Stimulated activated naive CD8-positive, alpha-beta T cell treated with anti-CD3 and anti-CD28 coated beads, Interleukin-15, Interleukin-2, amounts not matched to agents 100 ng/mL and 50 ng/mL, for 24 hours (primary cell): ENCODE measurements at regions not wholly inside any gene's neighbourhood (a gene's known extent, or its start where the extent isn't known, plus 50 kb on each side); places are given as distances from the start of the nearest gene placed in this dataset.

ENCODE experiments used
- H3K27ac Mint-ChIP-seq: one replicate; pipeline ENCODE4 v1.8.0; 2021; ENCODE audit warnings: mild to moderate bottlenecking, mixed read lengths
- H3K27me3 Mint-ChIP-seq: one replicate; pipeline ENCODE4 v1.8.0; 2021; ENCODE audit warnings: mixed read lengths
- H3K36me3 Mint-ChIP-seq: one replicate; pipeline ENCODE4 v1.8.0; 2021; ENCODE audit warnings: low read depth, mixed read lengths
- H3K4me1 Mint-ChIP-seq: one replicate; pipeline ENCODE4 v1.8.0; 2021; ENCODE audit warnings: low read depth, mixed read lengths
- H3K4me3 Mint-ChIP-seq: one replicate; pipeline ENCODE4 v1.8.0; 2021; ENCODE audit warnings: mild to moderate bottlenecking, mixed read lengths
- H3K9me3 Mint-ChIP-seq: one replicate; pipeline ENCODE4 v1.8.0; 2021; ENCODE audit warnings: mixed read lengths

- Mint-ChIP-seq H3K4me1 (no peaks in the 10 kb centered on the region), H3K9me3 (no peaks in the 10 kb centered on the region), H3K27me3 (peaks cover 2% of the 10 kb centered on the region), H3K27ac (no peak overlapping the region), H3K36me3 (no peaks in the 10 kb centered on the region), H3K4me3 (no peak overlapping the region)
Observed at GRCh38 chr2:126795656-126796055, 103.0 kb upstream of the TEX51 start.

- Mint-ChIP-seq H3K9me3 (no peaks in the 10 kb centered on the region), H3K27ac (no peak overlapping the region), H3K4me3 (no peak overlapping the region), H3K36me3 (no peaks in the 10 kb centered on the region), H3K4me1 (no peaks in the 10 kb centered on the region), H3K27me3 (no peaks in the 10 kb centered on the region)
Observed at GRCh38 chr2:126796931-126797621, 101.6 kb upstream of the TEX51 start.

- H3K4me1 Mint-ChIP-seq: no peaks in the 10 kb centered on the region
- no peaks in the 10 kb centered on the region for H3K9me3 Mint-ChIP-seq
- no peaks in the 10 kb centered on the region for H3K36me3 Mint-ChIP-seq
- no peaks in the 10 kb centered on the region for H3K27me3 Mint-ChIP-seq
- no peak overlapping the region for H3K4me3 Mint-ChIP-seq
- no peak overlapping the region for H3K27ac Mint-ChIP-seq
Observed at GRCh38 chr2:126797622-126798275, 100.9 kb upstream of the TEX51 start.

GRCh38 chr2:126798276-126799140, 100.2 kb upstream of the TEX51 start:
- Mint-ChIP-seq H3K27me3 (no peaks in the 10 kb centered on the region), H3K9me3 (no peaks in the 10 kb centered on the region), H3K36me3 (no peaks in the 10 kb centered on the region), H3K27ac (no peak overlapping the region), H3K4me3 (no peak overlapping the region), H3K4me1 (no peaks in the 10 kb centered on the region)

- H3K36me3 Mint-ChIP-seq: no peaks in the 10 kb centered on the region
- no peaks in the 10 kb centered on the region for H3K27me3 Mint-ChIP-seq
- H3K9me3 Mint-ChIP-seq: no peaks in the 10 kb centered on the region
- H3K4me1 Mint-ChIP-seq: no peaks in the 10 kb centered on the region
- no peak overlapping the region for H3K4me3 Mint-ChIP-seq
- no peak overlapping the region for H3K27ac Mint-ChIP-seq
Observed at GRCh38 chr2:126799301-126799700, 99.4 kb upstream of the TEX51 start.

- Mint-ChIP-seq H3K4me1 (no peaks in the 10 kb centered on the region), H3K27ac (no peak overlapping the region)
Observed at GRCh38 chr2:126801473-126801872, 97.2 kb upstream of the TEX51 start.

GRCh38 chr2:126802316-126802715, 96.4 kb upstream of the TEX51 start:
- Mint-ChIP-seq H3K4me1 (no peaks in the 10 kb centered on the region), H3K27me3 (no peaks in the 10 kb centered on the region), H3K9me3 (no peaks in the 10 kb centered on the region), H3K4me3 (no peak overlapping the region), H3K36me3 (no peaks in the 10 kb centered on the region), H3K27ac (no peak overlapping the region)

More at GRCh38 chr2:126801473-126801872, 97.2 kb upstream of the TEX51 start:
- Mint-ChIP-seq H3K36me3 (no peaks in the 10 kb centered on the region), H3K27me3 (no peaks in the 10 kb centered on the region), H3K4me3 (no peak overlapping the region), H3K9me3 (no peaks in the 10 kb centered on the region)

GRCh38 chr2:126802774-126803433, 95.8 kb upstream of the TEX51 start:
- no peaks in the 10 kb centered on the region for H3K9me3 Mint-ChIP-seq
- H3K36me3 Mint-ChIP-seq: no peaks in the 10 kb centered on the region
- no peak overlapping the region for H3K4me3 Mint-ChIP-seq
- no peaks in the 10 kb centered on the region for H3K4me1 Mint-ChIP-seq
- no peak overlapping the region for H3K27ac Mint-ChIP-seq
- H3K27me3 Mint-ChIP-seq: no peaks in the 10 kb centered on the region

GRCh38 chr2:126803434-126803775, 95.3 kb upstream of the TEX51 start:
- H3K9me3 Mint-ChIP-seq: no peaks in the 10 kb centered on the region
- no peak overlapping the region for H3K27ac Mint-ChIP-seq
- H3K27me3 Mint-ChIP-seq: no peaks in the 10 kb centered on the region
- H3K36me3 Mint-ChIP-seq: no peaks in the 10 kb centered on the region
- no peak overlapping the region for H3K4me3 Mint-ChIP-seq
- H3K4me1 Mint-ChIP-seq: no peaks in the 10 kb centered on the region

GRCh38 chr2:126804347-126804746, 94.3 kb upstream of the TEX51 start:
- Mint-ChIP-seq H3K4me1 (no peaks in the 10 kb centered on the region), H3K27me3 (no peaks in the 10 kb centered on the region), H3K27ac (no peak overlapping the region), H3K4me3 (no peak overlapping the region), H3K36me3 (no peaks in the 10 kb centered on the region), H3K9me3 (no peaks in the 10 kb centered on the region)

GRCh38 chr2:126808929-126809328, 89.8 kb upstream of the TEX51 start:
- H3K4me1 Mint-ChIP-seq: no peaks in the 10 kb centered on the region
- H3K27ac Mint-ChIP-seq: no peak overlapping the region

GRCh38 chr2:126809340-126809739, 89.3 kb upstream of the TEX51 start:
- H3K4me3 Mint-ChIP-seq: no peak overlapping the region
- peaks cover 20% of the 10 kb centered on the region for H3K27me3 Mint-ChIP-seq
- H3K36me3 Mint-ChIP-seq: no peaks in the 10 kb centered on the region

More at GRCh38 chr2:126808929-126809328, 89.8 kb upstream of the TEX51 start:
- no peaks in the 10 kb centered on the region for H3K9me3 Mint-ChIP-seq
- no peaks in the 10 kb centered on the region for H3K36me3 Mint-ChIP-seq
- H3K4me3 Mint-ChIP-seq: no peak overlapping the region
- H3K27me3 Mint-ChIP-seq: peaks cover 16% of the 10 kb centered on the region

GRCh38 chr2:126810001-126810400, 88.7 kb upstream of the TEX51 start:
- Mint-ChIP-seq H3K4me3 (no peak overlapping the region), H3K9me3 (no peaks in the 10 kb centered on the region), H3K4me1 (no peaks in the 10 kb centered on the region), H3K36me3 (no peaks in the 10 kb centered on the region), H3K27ac (no peak overlapping the region), H3K27me3 (peaks cover 25% of the 10 kb centered on the region)

More at GRCh38 chr2:126809340-126809739, 89.3 kb upstream of the TEX51 start:
- Mint-ChIP-seq H3K9me3 (no peaks in the 10 kb centered on the region), H3K4me1 (no peaks in the 10 kb centered on the region), H3K27ac (no peak overlapping the region)

GRCh38 chr2:126811101-126811500, 87.6 kb upstream of the TEX51 start:
- Mint-ChIP-seq H3K4me1 (no peaks in the 10 kb centered on the region), H3K4me3 (no peak overlapping the region)

GRCh38 chr2:126817172-126817571, 81.5 kb upstream of the TEX51 start:
- no peaks in the 10 kb centered on the region for H3K4me1 Mint-ChIP-seq
- H3K9me3 Mint-ChIP-seq: peaks cover 8% of the 10 kb centered on the region
- H3K27ac Mint-ChIP-seq: no peak overlapping the region
- H3K27me3 Mint-ChIP-seq: peaks cover 30% of the 10 kb centered on the region
- no peaks in the 10 kb centered on the region for H3K36me3 Mint-ChIP-seq
- no peak overlapping the region for H3K4me3 Mint-ChIP-seq

More at GRCh38 chr2:126811101-126811500, 87.6 kb upstream of the TEX51 start:
- no peaks in the 10 kb centered on the region for H3K36me3 Mint-ChIP-seq
- H3K27ac Mint-ChIP-seq: no peak overlapping the region
- H3K9me3 Mint-ChIP-seq: no peaks in the 10 kb centered on the region
- peaks cover 31% of the 10 kb centered on the region for H3K27me3 Mint-ChIP-seq
